IMR-90 (cell line): ENCODE measurements at regions not wholly inside any gene's neighbourhood (a gene's known extent, or its start where the extent isn't known, plus 50 kb on each side); places are given as distances from the start of the nearest gene placed in this dataset.

ENCODE experiments used
- ATAC-seq: fragments of 200-7000 bp; cut with Tn5 transposase; 2 replicates; pipeline ENCODE4 v1.9.1; 2020; ENCODE audit warnings: low read depth, mild to moderate bottlenecking, moderate library complexity
- BruUV-seq: library from RNA; stranded (reverse); fragments of 400-500 nt; replicated peaks from 2 replicates; lab custom pipeline; 2021; lab: Mats Ljungman, UMichigan
- CTCF ChIA-PET: fragments of 300-600 bp; formaldehyde crosslinking; extraction: SDS; loops from one replicate; lab custom pipeline; 2021; ENCODE audit warnings: antibody characterized with exemption; lab: Yijun Ruan, JAX
- POLR2A ChIA-PET: fragments of 300-600 bp; sonication (Branson Sonifier 250); formaldehyde crosslinking; loops from one replicate; lab custom pipeline; 2022; ENCODE audit warnings: antibody characterized with exemption; ENCODE audit not compliant: unreplicated experiment; lab: Charles Lee
- DNase-seq: peaks from one replicate; pipeline ENCODE4 v3.0.0; 2013
- H2AFZ ChIP-seq: replicated peaks from 2 replicates; pipeline ENCODE3; 2013; ENCODE audit warnings: low read length, mild to moderate bottlenecking; ENCODE audit not compliant: poor library complexity
- H2AK5ac ChIP-seq: 2 replicates; pipeline ENCODE4 v1.6.1; 2013; ENCODE audit warnings: low read depth, low read length, inconsistent platforms
- H2AK9ac ChIP-seq: replicated peaks from 2 replicates; pipeline ENCODE3; 2013; ENCODE audit warnings: mild to moderate bottlenecking, low read depth, low read length, moderate library complexity; ENCODE audit not compliant: poor library complexity
- H2BK120ac ChIP-seq: 2 replicates; pipeline ENCODE4 v1.6.1; 2013; ENCODE audit warnings: low read depth, low read length, inconsistent platforms
- H2BK15ac ChIP-seq: 3 replicates; pipeline ENCODE4 v1.6.1; 2013; ENCODE audit warnings: low read depth, low read length, inconsistent platforms
- H2BK20ac ChIP-seq: 2 replicates; pipeline ENCODE4 v1.6.1; 2013; ENCODE audit warnings: low read depth, mild to moderate bottlenecking, inconsistent platforms, low read length, moderate library complexity
- H2BK5ac ChIP-seq: 2 replicates; pipeline ENCODE4 v1.6.1; 2013; ENCODE audit warnings: mild to moderate bottlenecking, low read depth, low read length, inconsistent platforms; ENCODE audit not compliant: poor library complexity, severe bottlenecking
- H3K14ac ChIP-seq: replicated peaks from 2 replicates; pipeline ENCODE4 v1.6.1; 2013; ENCODE audit warnings: low read depth, low read length, inconsistent platforms
- H3K18ac ChIP-seq: 2 replicates; pipeline ENCODE4 v1.6.1; 2013; ENCODE audit warnings: low read depth, low read length, control low read depth
- H3K23ac ChIP-seq: 2 replicates; pipeline ENCODE4 v1.6.1; 2013; ENCODE audit warnings: low read depth, low read length, inconsistent platforms
- H3K27ac ChIP-seq: 2 replicates; pipeline ENCODE4 v1.5.1; 2013; ENCODE audit warnings: mild to moderate bottlenecking, control low read depth, low read length; ENCODE audit not compliant: insufficient read depth
- H3K27me3 ChIP-seq: 2 replicates; pipeline ENCODE4 v1.6.1; 2013; ENCODE audit warnings: low read length; ENCODE audit not compliant: control insufficient read depth, insufficient read depth
- H3K36me3 ChIP-seq: 2 replicates; pipeline ENCODE4 v1.6.1; 2013; ENCODE audit warnings: low read length, mixed read lengths; ENCODE audit not compliant: control insufficient read depth, insufficient read depth
- H3K4ac ChIP-seq: 2 replicates; pipeline ENCODE4 v1.6.1; 2013; ENCODE audit warnings: low read depth, low read length, inconsistent platforms
- H3K4me1 ChIP-seq: 2 replicates; pipeline ENCODE4 v1.6.1; 2013; ENCODE audit warnings: low read length, mixed read lengths; ENCODE audit not compliant: control insufficient read depth, insufficient read depth
- H3K4me2 ChIP-seq: 2 replicates; pipeline ENCODE4 v1.6.1; 2013; ENCODE audit warnings: low read depth, mild to moderate bottlenecking, control low read depth, low read length, moderate library complexity
- H3K4me3 ChIP-seq: 2 replicates; pipeline ENCODE4 v1.5.1; 2013; ENCODE audit warnings: low read depth, mild to moderate bottlenecking, control low read depth, low read length, moderate library complexity; ENCODE audit not compliant: insufficient read depth
- H3K56ac ChIP-seq: 2 replicates; pipeline ENCODE4 v1.6.1; 2013; ENCODE audit warnings: low read length, inconsistent platforms; ENCODE audit not compliant: insufficient read depth; ENCODE audit errors: extremely low read depth
- H3K79me1 ChIP-seq, 2 experiments: 2 replicates each; pipeline ENCODE4 v1.6.1; 2013; ENCODE audit warnings: low read length in 2 of 2, inconsistent platforms in 1 of 2, low read depth in 1 of 2
- H3K9ac ChIP-seq: 2 replicates; pipeline ENCODE4 v1.6.1; 2013; ENCODE audit warnings: low read depth, low read length, control low read depth
- H3K9me1 ChIP-seq: 2 replicates; pipeline ENCODE4 v1.6.1; 2013; ENCODE audit warnings: low read length, inconsistent platforms; ENCODE audit not compliant: insufficient read depth
- H3K9me3 ChIP-seq: 2 replicates; pipeline ENCODE4 v1.6.1; 2013; ENCODE audit warnings: low read length; ENCODE audit not compliant: control insufficient read depth, insufficient read depth
- H4K20me1 ChIP-seq: 2 replicates; pipeline ENCODE4 v1.6.1; 2013; ENCODE audit warnings: low read length, inconsistent platforms; ENCODE audit not compliant: insufficient read depth
- H4K5ac ChIP-seq: 2 replicates; pipeline ENCODE4 v1.6.1; 2013; ENCODE audit warnings: mild to moderate bottlenecking, low read depth, low read length, control low read depth
- H4K8ac ChIP-seq, 2 experiments: 2 replicates each; pipeline ENCODE4 v1.6.1; 2013; ENCODE audit warnings: low read depth in 2 of 2, low read length in 2 of 2, control low read depth in 1 of 2, inconsistent platforms in 1 of 2
- H4K91ac ChIP-seq: 2 replicates; pipeline ENCODE4 v1.6.1; 2013; ENCODE audit warnings: low read depth, low read length, inconsistent platforms; ENCODE audit not compliant: insufficient read depth
- BHLHE40 ChIP-seq: fragments of 150-350 bp; IDR thresholded peaks from 2 replicates; pipeline ENCODE4 v1.6.1; 2016; ENCODE audit warnings: mild to moderate bottlenecking, low read depth, low read length
- CEBPB ChIP-seq: IDR thresholded peaks from 2 replicates; pipeline ENCODE4 v1.6.1; 2012; ENCODE audit warnings: low read depth, low read length, improper control_type of control experiment
- MAFK ChIP-seq: IDR thresholded peaks from 2 replicates; pipeline ENCODE4 v1.6.1; 2012; ENCODE audit warnings: low read depth, low read length, improper control_type of control experiment
- MAZ ChIP-seq: IDR thresholded peaks from 2 replicates; pipeline ENCODE4 v1.6.1; 2012; ENCODE audit warnings: low read depth, mild to moderate bottlenecking, low read length, improper control_type of control experiment, moderate library complexity, borderline replicate concordance
- MXI1 ChIP-seq: IDR thresholded peaks from 2 replicates; pipeline ENCODE4 v1.6.1; 2012; ENCODE audit warnings: low read depth, mild to moderate bottlenecking, low read length, moderate library complexity, borderline replicate concordance
- POLR2A ChIP-seq: IDR thresholded peaks from 2 replicates; pipeline ENCODE4 v1.6.1; 2012; ENCODE audit warnings: mild to moderate bottlenecking, low read depth, low read length
- RCOR1 ChIP-seq: IDR thresholded peaks from 2 replicates; pipeline ENCODE4 v1.6.1; 2012; ENCODE audit warnings: mild to moderate bottlenecking, low read length, improper control_type of control experiment; ENCODE audit not compliant: insufficient replicate concordance
- SMC3 ChIP-seq: fragments of 150-350 bp; IDR thresholded peaks from 2 replicates; pipeline ENCODE4 v1.6.1; 2016; ENCODE audit warnings: low read depth, mild to moderate bottlenecking, antibody characterized with exemption, low read length, moderate library complexity
- WGBS, 2 experiments: methylation state at CpG; one replicate each; pipeline versions ENCODE4 v1.1.5 to v1.1.7; 2013; ENCODE audit warnings: missing lambda C conversion rate in 2 of 2; ENCODE audit not compliant: insufficient read length in 1 of 2; ENCODE audit errors: extremely low coverage in 2 of 2; 5-methylcytosine and 5-hydroxymethylcytosine counted together
- dilution Hi-C: fragments of 300-500 bp; cut with HindIII; formaldehyde crosslinking; loops from one replicate; pipeline ENCODE4 v1.14.3; 2018; ENCODE audit warnings: low sequenced_read_pairs; ENCODE audit not compliant: unreplicated experiment
- in situ Hi-C: fragments of 300-500 bp; cut with MboI; formaldehyde crosslinking; loops from 3 replicates; pipeline ENCODE4 v1.14.3; 2019; ENCODE audit warnings: low sequenced_read_pairs, inconsistent platforms, mixed read lengths
- intact Hi-C: fragments of 100-400 bp; cut with micrococcal nuclease; formaldehyde crosslinking; loops from 2 replicates; pipeline ENCODE4 v1.10.0; 2022
- TF ChIP-seq, protein P1 (sequence below): conservative IDR thresholded peaks from 2 replicates; pipeline ENCODE4 v1.5.1; 2012; ENCODE audit warnings: mild to moderate bottlenecking, low read depth, low read length, improper control_type of control experiment

DNA sequence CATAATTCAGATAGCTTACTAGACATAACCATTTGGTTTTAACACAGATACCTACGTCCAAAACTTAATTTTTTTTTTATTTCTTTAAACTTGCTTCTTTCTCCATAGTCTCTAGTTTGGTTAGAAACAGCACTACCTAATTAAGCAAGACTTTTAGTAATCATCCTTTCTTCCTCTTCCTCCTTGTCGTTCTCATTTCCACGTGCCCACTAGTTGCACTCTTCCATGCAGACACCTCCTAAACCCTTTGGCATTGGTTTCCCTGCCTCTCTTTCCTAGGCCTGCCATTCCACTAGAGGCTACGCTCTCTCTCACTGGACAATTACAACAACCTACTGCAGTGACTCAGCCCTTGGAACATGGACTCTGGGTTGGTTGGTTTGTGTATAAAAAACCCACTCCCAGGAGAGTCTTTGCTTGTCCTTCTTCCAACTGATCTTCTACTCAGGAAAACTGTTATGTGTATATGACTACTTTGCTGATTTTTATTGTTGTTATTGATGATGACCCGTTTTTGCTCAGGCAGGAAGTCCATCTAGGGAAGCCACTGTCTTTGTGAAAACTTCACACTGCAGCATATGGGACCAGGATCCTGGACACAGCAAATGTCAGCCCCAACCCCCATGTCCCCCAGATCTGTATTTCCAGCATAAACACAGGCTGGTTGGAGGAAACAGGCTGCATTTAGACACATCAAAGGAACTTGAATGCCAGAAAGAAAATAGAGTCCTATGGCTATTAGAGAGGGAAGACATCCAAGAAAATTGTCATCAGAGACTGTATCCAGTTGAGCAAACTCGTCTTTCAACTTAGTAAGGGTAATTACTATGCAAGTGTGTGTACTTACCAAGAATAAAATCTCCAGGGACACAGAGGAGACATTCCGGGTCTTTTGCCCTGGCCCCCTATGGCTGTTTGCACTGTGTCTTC lies 503.2 kb downstream of the GADD45G start (continued):
- TF ChIP-seq MXI1: no peak

GRCh38 chr9:90112788-90113187 lies 508.0 kb downstream of the GADD45G start:
- Histone ChIP-seq H2BK5ac (no peak overlapping the region), H3K18ac (no peak overlapping the region), H3K9me3 (no peaks in the 10 kb centered on the region), H4K8ac (no peak overlapping the region), H4K91ac (no peak overlapping the region), H3K36me3 (no peaks in the 10 kb centered on the region), H2BK20ac (no peak overlapping the region), H3K4me2 (no peak overlapping the region), H3K4me3 (no peak overlapping the region), H2AFZ (no peak overlapping the region), H3K79me1 (no peaks in the 10 kb centered on the region), H2AK5ac (no peak overlapping the region), H3K4ac (no peak overlapping the region), H3K9me1 (no peaks in the 10 kb centered on the region), H2AK9ac (no peak overlapping the region), H3K23ac (no peak overlapping the region), H3K27me3 (no peaks in the 10 kb centered on the region), H2BK15ac (no peak overlapping the region), H4K5ac (no peak overlapping the region), H3K9ac (no peak overlapping the region), H3K4me1 (no peaks in the 10 kb centered on the region), H2BK120ac (no peak overlapping the region), H4K20me1 (no peaks in the 10 kb centered on the region), H3K56ac (no peak overlapping the region), H3K27ac (no peak overlapping the region), H3K14ac (no peak overlapping the region)
- dilution Hi-C loops: no loop called here
- intact Hi-C loops: no loop called here
- no peak; the same call in 1 of the 2 replicates for ATAC-seq
- DNase-seq: peak; percentile 5
- no TSS peak for BruUV-seq
- no CpG with 5 or more reads among the region's 4 CpGs for WGBS, 2 experiments
- TF ChIP-seq, protein P1, sequence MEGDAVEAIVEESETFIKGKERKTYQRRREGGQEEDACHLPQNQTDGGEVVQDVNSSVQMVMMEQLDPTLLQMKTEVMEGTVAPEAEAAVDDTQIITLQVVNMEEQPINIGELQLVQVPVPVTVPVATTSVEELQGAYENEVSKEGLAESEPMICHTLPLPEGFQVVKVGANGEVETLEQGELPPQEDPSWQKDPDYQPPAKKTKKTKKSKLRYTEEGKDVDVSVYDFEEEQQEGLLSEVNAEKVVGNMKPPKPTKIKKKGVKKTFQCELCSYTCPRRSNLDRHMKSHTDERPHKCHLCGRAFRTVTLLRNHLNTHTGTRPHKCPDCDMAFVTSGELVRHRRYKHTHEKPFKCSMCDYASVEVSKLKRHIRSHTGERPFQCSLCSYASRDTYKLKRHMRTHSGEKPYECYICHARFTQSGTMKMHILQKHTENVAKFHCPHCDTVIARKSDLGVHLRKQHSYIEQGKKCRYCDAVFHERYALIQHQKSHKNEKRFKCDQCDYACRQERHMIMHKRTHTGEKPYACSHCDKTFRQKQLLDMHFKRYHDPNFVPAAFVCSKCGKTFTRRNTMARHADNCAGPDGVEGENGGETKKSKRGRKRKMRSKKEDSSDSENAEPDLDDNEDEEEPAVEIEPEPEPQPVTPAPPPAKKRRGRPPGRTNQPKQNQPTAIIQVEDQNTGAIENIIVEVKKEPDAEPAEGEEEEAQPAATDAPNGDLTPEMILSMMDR: no peak
- TF ChIP-seq MAFK (no peak), CEBPB (no peak), RCOR1 (no peak), SMC3 (no peak), MAZ (no peak), MXI1 (no peak), BHLHE40 (no peak), POLR2A (no peak)
- ChIA-PET POLR2A (no interaction called here), CTCF (interaction anchor here (0.6 kb wide), 1 partner anchor 10 kb away, joined by 3 read pairs; no protein-coding TSS in a partner anchor)
- in situ Hi-C loops: no loop called here
